ENCODE measurements at regions not wholly inside any gene's neighbourhood (a gene's known extent, or its start where the extent isn't known, plus 50 kb on each side); places are given as distances from the start of the nearest gene placed in this dataset.
A peak's percentile ranks its signal among the peaks of the same experiment; 100 is the strongest.

GRCh38 chr1:218030846-218031245, 254.2 kb upstream of the RRP15 start:
- no TSS peak for BruUV-seq (replicated peaks)
- Histone ChIP-seq H3K4me1 (replicated peaks; ENCODE audit: insufficient read depth) (0 out of 2 replicates have a peak, but pooled peaks cover 6% of the 10 kb centered on the region), H3K4me3 (no peak overlapping the region), H2AFZ (no peak overlapping the region; the same call in 1 of the 2 replicates), H3F3A (ENCODE audit: insufficient read depth, low read depth) (no peaks in the 10 kb centered on the region), H3K4me2 (no peak overlapping the region), H3K27ac (no peak overlapping the region), H3K9me3 (ENCODE audit: insufficient read depth, low read depth) (no peaks in the 10 kb centered on the region), H3K9me2 (ENCODE audit: insufficient read depth) (no peaks in the 10 kb centered on the region), H3K27me3 (ENCODE audit: insufficient read depth, low read depth) (no peaks in the 10 kb centered on the region), H4K20me1 (ENCODE audit: insufficient read depth) (no peaks in the 10 kb centered on the region), H3K36me3 (ENCODE audit: low read depth) (no peaks in the 10 kb centered on the region), H3K79me2 (ENCODE audit: low read depth) (no peaks in the 10 kb centered on the region)
- TF ChIP-seq EZH2 (IDR thresholded peaks at IDR 0.05; ENCODE audit: low read depth), result no peak
- TF ChIP-seq CTCF (conservative IDR thresholded peaks at IDR 0.05), result no peak
- intact Hi-C loops (cut with micrococcal nuclease; ENCODE audit: unreplicated experiment), result no loop called here
- DNase-seq, result no peak
- POLR2A ChIA-PET (ENCODE audit: unreplicated experiment), result no interaction called here
- CTCF ChIA-PET, result no interaction called here

- Histone ChIP-seq H3K4me3 (no peak overlapping the region), H3K4me1 (replicated peaks; ENCODE audit: insufficient read depth) (no peaks in the 10 kb centered on the region), H3K9me2 (ENCODE audit: insufficient read depth) (peaks cover 2% of the 10 kb centered on the region; the same call in 1 of the 2 replicates), H3K27ac (no peak overlapping the region), H2AFZ (0 out of 2 replicates have a peak overlapping the region, but pooled peaks have one; percentile 15), H3K79me2 (ENCODE audit: low read depth) (no peaks in the 10 kb centered on the region), H3F3A (ENCODE audit: insufficient read depth, low read depth) (no peaks in the 10 kb centered on the region), H4K20me1 (ENCODE audit: insufficient read depth) (no peaks in the 10 kb centered on the region), H3K36me3 (ENCODE audit: low read depth) (no peaks in the 10 kb centered on the region), H3K9me3 (ENCODE audit: insufficient read depth, low read depth) (no peaks in the 10 kb centered on the region), H3K4me2 (no peak overlapping the region), H3K27me3 (ENCODE audit: insufficient read depth, low read depth) (no peaks in the 10 kb centered on the region)
- intact Hi-C loops (cut with micrococcal nuclease; ENCODE audit: unreplicated experiment), result no loop called here
- ChIA-PET CTCF (no interaction called here), POLR2A (ENCODE audit: unreplicated experiment) (no interaction called here)
- DNase-seq, result no peak
- TF ChIP-seq CTCF (conservative IDR thresholded peaks at IDR 0.05) (no peak), EZH2 (IDR thresholded peaks at IDR 0.05; ENCODE audit: low read depth) (no peak)
- BruUV-seq (replicated peaks), result no TSS peak
These were observed 253.2 kb upstream of the RRP15 start for GRCh38 chr1:218031901-218032300.

DNA sequence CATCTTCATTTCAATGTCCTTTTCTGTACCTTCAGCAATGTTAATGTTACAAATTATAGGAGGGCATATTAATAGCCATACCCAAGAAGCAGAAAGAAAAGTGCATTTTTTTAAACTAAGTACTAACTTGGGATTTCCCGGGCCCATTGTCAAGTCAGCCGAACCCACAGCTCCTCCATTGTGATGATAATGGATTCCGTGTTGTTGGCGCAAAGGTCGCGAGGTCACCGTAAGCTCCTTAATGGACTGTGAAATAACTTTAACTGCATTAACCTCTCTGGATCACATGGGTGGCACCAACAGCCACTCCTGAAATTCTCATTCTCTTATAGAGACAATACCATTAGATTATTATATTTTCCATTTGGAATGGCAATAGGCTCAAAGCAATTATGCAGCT, 250.6 kb upstream of the RRP15 start:
- no peak overlapping the region for H3K4me3 ChIP-seq
- no peaks in the 10 kb centered on the region for H4K20me1 ChIP-seq (ENCODE audit: insufficient read depth)
- no peaks in the 10 kb centered on the region for H3K9me3 ChIP-seq (ENCODE audit: insufficient read depth, low read depth)
- TF ChIP-seq EZH2 (IDR thresholded peaks at IDR 0.05; ENCODE audit: low read depth) (no peak), CTCF (conservative IDR thresholded peaks at IDR 0.05) (no peak)
- CTCF ChIA-PET, result no interaction called here
- H3K9me2 ChIP-seq (ENCODE audit: insufficient read depth), result peaks cover 8% of the 10 kb centered on the region; the same call in 1 of the 2 replicates
- POLR2A ChIA-PET (ENCODE audit: unreplicated experiment), result no interaction called here
- intact Hi-C loops (cut with micrococcal nuclease; ENCODE audit: unreplicated experiment), result no loop called here
- no peaks in the 10 kb centered on the region for H3K27me3 ChIP-seq (ENCODE audit: insufficient read depth, low read depth)
- H3K27ac ChIP-seq, result no peak overlapping the region
- no peaks in the 10 kb centered on the region for H3K36me3 ChIP-seq (ENCODE audit: low read depth)
- BruUV-seq (replicated peaks), result no TSS peak
- no peak overlapping the region for H3K4me2 ChIP-seq
- no peaks in the 10 kb centered on the region for H3F3A ChIP-seq (ENCODE audit: insufficient read depth, low read depth)
- no peaks in the 10 kb centered on the region for H3K4me1 ChIP-seq (replicated peaks; ENCODE audit: insufficient read depth)
- H2AFZ ChIP-seq, result no peak overlapping the region
- no peaks in the 10 kb centered on the region for H3K79me2 ChIP-seq (ENCODE audit: low read depth)
- DNase-seq, result no peak

Measured in PC-9 (cell line).